ENCODE measurements at regions not wholly inside any gene's neighbourhood (a gene's known extent, or its start where the extent isn't known, plus 50 kb on each side); places are given as distances from the start of the nearest gene placed in this dataset.

GRCh38 chr2:43103093-43103404 is 123.4 kb downstream of the ZFP36L2 start:
- no TSS peak for BruUV-seq (replicated peaks)
- H3K4me3 Mint-ChIP-seq (ENCODE audit: low read depth, unreplicated experiment): no peak overlapping the region
- intact Hi-C loops (cut with micrococcal nuclease; ENCODE audit: unreplicated experiment): no loop called here
- peaks cover 3% of the 10 kb centered on the region for H3K9me3 Mint-ChIP-seq (ENCODE audit: low read depth, unreplicated experiment)
- DNase-seq: no peak
- no peaks in the 10 kb centered on the region for H3K4me1 Mint-ChIP-seq (ENCODE audit: low read depth, unreplicated experiment)
- no peak overlapping the region for H3K27ac Mint-ChIP-seq (ENCODE audit: unreplicated experiment)
- no peaks in the 10 kb centered on the region for H3K36me3 Mint-ChIP-seq (ENCODE audit: insufficient read depth, unreplicated experiment)
- TF ChIP-seq CTCF (IDR thresholded peaks at IDR 0.05; ENCODE audit: unreplicated experiment): no peak
- CTCF ChIA-PET: no interaction called here
- no peaks in the 10 kb centered on the region for H3K27me3 Mint-ChIP-seq (ENCODE audit: unreplicated experiment)

GRCh38 chr2:43102366-43103092 is 123.9 kb downstream of the ZFP36L2 start:
- Mint-ChIP-seq H3K36me3 (ENCODE audit: insufficient read depth, unreplicated experiment) (no peaks in the 10 kb centered on the region), H3K27ac (ENCODE audit: unreplicated experiment) (no peak overlapping the region), H3K9me3 (ENCODE audit: low read depth, unreplicated experiment) (peaks cover 3% of the 10 kb centered on the region), H3K27me3 (ENCODE audit: unreplicated experiment) (no peaks in the 10 kb centered on the region), H3K4me3 (ENCODE audit: low read depth, unreplicated experiment) (no peak overlapping the region), H3K4me1 (ENCODE audit: low read depth, unreplicated experiment) (no peaks in the 10 kb centered on the region)
- intact Hi-C loops (cut with micrococcal nuclease; ENCODE audit: unreplicated experiment): no loop called here
- CTCF ChIA-PET: interaction anchor here (0.6 kb wide), 1 partner anchor 9 kb away, joined by 3 read pairs; no protein-coding TSS in a partner anchor
- BruUV-seq (replicated peaks): no TSS peak
- no peak for TF ChIP-seq CTCF (IDR thresholded peaks at IDR 0.05; ENCODE audit: unreplicated experiment)
- DNase-seq: no peak

GRCh38 chr2:43101751-43102150 is 124.7 kb downstream of the ZFP36L2 start:
- Mint-ChIP-seq H3K4me3 (ENCODE audit: low read depth, unreplicated experiment) (no peak overlapping the region), H3K9me3 (ENCODE audit: low read depth, unreplicated experiment) (peaks cover 3% of the 10 kb centered on the region), H3K36me3 (ENCODE audit: insufficient read depth, unreplicated experiment) (no peaks in the 10 kb centered on the region), H3K27ac (ENCODE audit: unreplicated experiment) (no peak overlapping the region), H3K27me3 (ENCODE audit: unreplicated experiment) (no peaks in the 10 kb centered on the region), H3K4me1 (ENCODE audit: low read depth, unreplicated experiment) (no peaks in the 10 kb centered on the region)
- no peak for DNase-seq
- CTCF ChIA-PET: no interaction called here
- intact Hi-C loops (cut with micrococcal nuclease; ENCODE audit: unreplicated experiment): no loop called here
- no peak for TF ChIP-seq CTCF (IDR thresholded peaks at IDR 0.05; ENCODE audit: unreplicated experiment)
- no TSS peak for BruUV-seq (replicated peaks)

- no peaks in the 10 kb centered on the region for H3K27me3 Mint-ChIP-seq (ENCODE audit: unreplicated experiment)
- no peaks in the 10 kb centered on the region for H3K4me1 Mint-ChIP-seq (ENCODE audit: low read depth, unreplicated experiment)
- no peaks in the 10 kb centered on the region for H3K36me3 Mint-ChIP-seq (ENCODE audit: insufficient read depth, unreplicated experiment)
- intact Hi-C loops (cut with micrococcal nuclease; ENCODE audit: unreplicated experiment): no loop called here
- no TSS peak for BruUV-seq (replicated peaks)
- CTCF ChIA-PET: no interaction called here
- peaks cover 3% of the 10 kb centered on the region for H3K9me3 Mint-ChIP-seq (ENCODE audit: low read depth, unreplicated experiment)
- TF ChIP-seq CTCF (IDR thresholded peaks at IDR 0.05; ENCODE audit: unreplicated experiment): no peak
- peak; percentile 49 for DNase-seq
- no peak overlapping the region for H3K27ac Mint-ChIP-seq (ENCODE audit: unreplicated experiment)
- H3K4me3 Mint-ChIP-seq (ENCODE audit: low read depth, unreplicated experiment): peak overlapping the region; percentile 65
Observed at GRCh38 chr2:43100883-43101662, 125.3 kb downstream of the ZFP36L2 start.

All from Calu3 (cell line).